ENCODE measurements at regions not wholly inside any gene's neighbourhood (a gene's known extent, or its start where the extent isn't known, plus 50 kb on each side); places are given as distances from the start of the nearest gene placed in this dataset.
"Not testable (repeated sequence)": the region's sequence is repeated elsewhere in the genome, so short reads cannot be mapped to it uniquely, and the experiment has no call there.

- not testable (repeated sequence) for H3K27ac ChIP-seq (ENCODE audit: low read length); DNase-seq; H3K79me2 ChIP-seq (ENCODE audit: low read length); H3K36me3 ChIP-seq (replicated peaks; ENCODE audit: insufficient read depth, low read length); H3K9me2 ChIP-seq (replicated peaks; ENCODE audit: insufficient read depth, low read length); H3K4me3 ChIP-seq (ENCODE audit: low read length); H3K4me2 ChIP-seq (ENCODE audit: low read depth, low read length); H3K27me3 ChIP-seq (replicated peaks; ENCODE audit: insufficient read depth, low read length); H3F3A ChIP-seq (ENCODE audit: insufficient read depth, low read length); H3K4me1 ChIP-seq (ENCODE audit: low read length); H4K20me1 ChIP-seq (ENCODE audit: insufficient read depth, low read length); H2AFZ ChIP-seq (ENCODE audit: low read length); H3K9me3 ChIP-seq (replicated peaks; ENCODE audit: insufficient read depth, low read length); H3K9ac ChIP-seq (ENCODE audit: low read length)
These were observed 189.9 kb downstream of the NPIPA8 start for GRCh38 chr16:18146601-18147142.

DNA sequence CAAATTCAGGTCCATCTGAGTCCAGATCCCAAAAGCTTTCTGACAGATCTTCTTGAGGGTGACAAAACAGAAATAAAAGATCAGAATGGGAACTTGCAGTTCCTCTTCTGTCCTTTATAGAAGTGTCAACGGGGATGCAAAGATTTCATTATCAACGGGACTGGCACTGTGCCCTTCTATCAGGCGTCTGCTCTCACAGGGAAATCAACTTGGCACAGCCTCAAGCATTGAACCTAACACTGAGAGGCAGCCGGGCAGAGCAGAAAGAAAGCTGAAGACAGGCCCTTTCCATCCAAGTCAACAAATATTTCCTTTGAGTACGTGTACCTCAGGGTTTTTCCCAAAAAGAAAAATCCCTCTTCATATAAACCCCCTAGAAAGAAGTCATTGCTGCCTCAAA, 194.5 kb downstream of the NPIPA8 start:
- not testable (repeated sequence) for H3F3A ChIP-seq (ENCODE audit: insufficient read depth, low read length); H3K9ac ChIP-seq (ENCODE audit: low read length); H3K36me3 ChIP-seq (replicated peaks; ENCODE audit: insufficient read depth, low read length); H4K20me1 ChIP-seq (ENCODE audit: insufficient read depth, low read length); H3K79me2 ChIP-seq (ENCODE audit: low read length); H3K4me2 ChIP-seq (ENCODE audit: low read depth, low read length); H3K9me3 ChIP-seq (replicated peaks; ENCODE audit: insufficient read depth, low read length); DNase-seq; H3K27me3 ChIP-seq (replicated peaks; ENCODE audit: insufficient read depth, low read length); H3K4me1 ChIP-seq (ENCODE audit: low read length); H3K27ac ChIP-seq (ENCODE audit: low read length); H2AFZ ChIP-seq (ENCODE audit: low read length); H3K9me2 ChIP-seq (replicated peaks; ENCODE audit: insufficient read depth, low read length); H3K4me3 ChIP-seq (ENCODE audit: low read length)

GRCh38 chr16:18136288-18136687, 200.2 kb downstream of the NPIPA8 start:
- not testable (repeated sequence) for H3K4me1 ChIP-seq (ENCODE audit: low read length); H3F3A ChIP-seq (ENCODE audit: insufficient read depth, low read length); H3K4me3 ChIP-seq (ENCODE audit: low read length); H4K20me1 ChIP-seq (ENCODE audit: insufficient read depth, low read length); H3K4me2 ChIP-seq (ENCODE audit: low read depth, low read length); H3K27me3 ChIP-seq (replicated peaks; ENCODE audit: insufficient read depth, low read length); H3K79me2 ChIP-seq (ENCODE audit: low read length); H3K27ac ChIP-seq (ENCODE audit: low read length); H3K9me2 ChIP-seq (replicated peaks; ENCODE audit: insufficient read depth, low read length); H3K9ac ChIP-seq (ENCODE audit: low read length); H3K36me3 ChIP-seq (replicated peaks; ENCODE audit: insufficient read depth, low read length); DNase-seq; H3K9me3 ChIP-seq (replicated peaks; ENCODE audit: insufficient read depth, low read length); H2AFZ ChIP-seq (ENCODE audit: low read length)

- not testable (repeated sequence) for H3K27ac ChIP-seq (ENCODE audit: low read length); H3K4me3 ChIP-seq (ENCODE audit: low read length); H3K9me2 ChIP-seq (replicated peaks; ENCODE audit: insufficient read depth, low read length); H3K27me3 ChIP-seq (replicated peaks; ENCODE audit: insufficient read depth, low read length); H3K4me1 ChIP-seq (ENCODE audit: low read length); H3K9me3 ChIP-seq (replicated peaks; ENCODE audit: insufficient read depth, low read length); H3K79me2 ChIP-seq (ENCODE audit: low read length); H3K36me3 ChIP-seq (replicated peaks; ENCODE audit: insufficient read depth, low read length); H3K4me2 ChIP-seq (ENCODE audit: low read depth, low read length); H3F3A ChIP-seq (ENCODE audit: insufficient read depth, low read length); DNase-seq; H2AFZ ChIP-seq (ENCODE audit: low read length); H3K9ac ChIP-seq (ENCODE audit: low read length); H4K20me1 ChIP-seq (ENCODE audit: insufficient read depth, low read length)
These were observed 201.5 kb downstream of the NPIPA8 start for GRCh38 chr16:18135024-18135423.

DNA sequence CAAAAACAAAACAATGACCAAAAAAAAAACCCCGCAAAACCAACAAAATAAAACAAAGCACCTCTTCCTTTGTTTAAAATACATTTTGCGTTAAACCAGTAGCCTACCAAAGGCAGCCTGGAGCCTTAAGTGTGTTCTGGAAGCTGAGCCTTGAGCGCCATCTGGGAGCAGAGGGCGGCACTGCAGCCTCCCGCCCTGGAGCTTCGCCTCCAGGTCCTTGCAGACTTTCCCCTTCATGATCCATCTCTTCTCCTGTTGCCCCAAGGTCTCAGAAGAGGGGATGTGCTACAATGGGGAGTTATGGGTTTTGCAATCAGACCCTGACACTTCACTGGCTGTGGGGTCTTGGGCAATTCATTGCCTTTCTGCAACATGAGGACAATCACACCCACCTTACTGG, 204.9 kb downstream of the NPIPA8 start:
- not testable (repeated sequence) for H3K27ac ChIP-seq (ENCODE audit: low read length); H3K9me3 ChIP-seq (replicated peaks; ENCODE audit: insufficient read depth, low read length); H3F3A ChIP-seq (ENCODE audit: insufficient read depth, low read length); H3K9me2 ChIP-seq (replicated peaks; ENCODE audit: insufficient read depth, low read length); H3K79me2 ChIP-seq (ENCODE audit: low read length); H3K4me3 ChIP-seq (ENCODE audit: low read length); H3K27me3 ChIP-seq (replicated peaks; ENCODE audit: insufficient read depth, low read length); H3K36me3 ChIP-seq (replicated peaks; ENCODE audit: insufficient read depth, low read length); H3K9ac ChIP-seq (ENCODE audit: low read length); H3K4me1 ChIP-seq (ENCODE audit: low read length); H4K20me1 ChIP-seq (ENCODE audit: insufficient read depth, low read length); H3K4me2 ChIP-seq (ENCODE audit: low read depth, low read length); H2AFZ ChIP-seq (ENCODE audit: low read length)
- peak; percentile 2 for DNase-seq
- peak; percentile 34 for TF ChIP-seq CTCF (IDR thresholded peaks at IDR 0.05; ENCODE audit: low read length)

- H3K9me2 ChIP-seq (replicated peaks; ENCODE audit: insufficient read depth, low read length); H3K4me3 ChIP-seq (ENCODE audit: low read length); DNase-seq: not testable (repeated sequence)
These were observed 205.9 kb downstream of the NPIPA8 start for GRCh38 chr16:18130478-18131120.

GRCh38 chr16:18127033-18127432, 209.5 kb downstream of the NPIPA8 start:
- H3K4me1 ChIP-seq (ENCODE audit: low read length); H3K9ac ChIP-seq (ENCODE audit: low read length); H3F3A ChIP-seq (ENCODE audit: insufficient read depth, low read length); H3K36me3 ChIP-seq (replicated peaks; ENCODE audit: insufficient read depth, low read length); H4K20me1 ChIP-seq (ENCODE audit: insufficient read depth, low read length); H3K27me3 ChIP-seq (replicated peaks; ENCODE audit: insufficient read depth, low read length); H3K79me2 ChIP-seq (ENCODE audit: low read length); H2AFZ ChIP-seq (ENCODE audit: low read length); H3K9me3 ChIP-seq (replicated peaks; ENCODE audit: insufficient read depth, low read length); H3K4me3 ChIP-seq (ENCODE audit: low read length); DNase-seq; H3K27ac ChIP-seq (ENCODE audit: low read length); H3K9me2 ChIP-seq (replicated peaks; ENCODE audit: insufficient read depth, low read length); H3K4me2 ChIP-seq (ENCODE audit: low read depth, low read length): not testable (repeated sequence)

More at GRCh38 chr16:18130478-18131120, 205.9 kb downstream of the NPIPA8 start:
- not testable (repeated sequence) for H3K36me3 ChIP-seq (replicated peaks; ENCODE audit: insufficient read depth, low read length); H2AFZ ChIP-seq (ENCODE audit: low read length); H3K9me3 ChIP-seq (replicated peaks; ENCODE audit: insufficient read depth, low read length); H3K27ac ChIP-seq (ENCODE audit: low read length); H3K27me3 ChIP-seq (replicated peaks; ENCODE audit: insufficient read depth, low read length); H3K79me2 ChIP-seq (ENCODE audit: low read length); H3K9ac ChIP-seq (ENCODE audit: low read length); H3F3A ChIP-seq (ENCODE audit: insufficient read depth, low read length); H3K4me2 ChIP-seq (ENCODE audit: low read depth, low read length); H4K20me1 ChIP-seq (ENCODE audit: insufficient read depth, low read length); H3K4me1 ChIP-seq (ENCODE audit: low read length)

Data from MM.1S (cell line).